GM18907 (cell line): ENCODE measurements at regions not wholly inside any gene's neighbourhood (a gene's known extent, or its start where the extent isn't known, plus 50 kb on each side); places are given as distances from the start of the nearest gene placed in this dataset.

Experiments used
- ATAC-seq: cut with Tn5 transposase; IDR thresholded peaks from one replicate; pipeline ENCODE4 v1.9.1; 2021; ENCODE audit warnings: mild to moderate bottlenecking, moderate library complexity; ENCODE audit not compliant: unreplicated experiment

GRCh38 chr18:39051013-39051412, 1485.4 kb upstream of the CELF4 start:
- no peak for ATAC-seq

GRCh38 chr18:39039813-39040212, 1474.2 kb upstream of the CELF4 start:
- no peak for ATAC-seq

GRCh38 chr18:39037925-39038324, 1472.3 kb upstream of the CELF4 start:
- ATAC-seq: no peak

GRCh38 chr18:39033312-39033711, 1467.7 kb upstream of the CELF4 start:
- ATAC-seq: no peak

- no peak for ATAC-seq
Measured at GRCh38 chr18:39031647-39032046, 1466.0 kb upstream of the CELF4 start.

GRCh38 chr18:39030124-39030655, 1464.6 kb upstream of the CELF4 start:
- no peak for ATAC-seq

- ATAC-seq: no peak
Measured at GRCh38 chr18:39025531-39025930, 1459.9 kb upstream of the CELF4 start.

GRCh38 chr18:39019989-39020388, 1454.4 kb upstream of the CELF4 start:
- no peak for ATAC-seq

DNA sequence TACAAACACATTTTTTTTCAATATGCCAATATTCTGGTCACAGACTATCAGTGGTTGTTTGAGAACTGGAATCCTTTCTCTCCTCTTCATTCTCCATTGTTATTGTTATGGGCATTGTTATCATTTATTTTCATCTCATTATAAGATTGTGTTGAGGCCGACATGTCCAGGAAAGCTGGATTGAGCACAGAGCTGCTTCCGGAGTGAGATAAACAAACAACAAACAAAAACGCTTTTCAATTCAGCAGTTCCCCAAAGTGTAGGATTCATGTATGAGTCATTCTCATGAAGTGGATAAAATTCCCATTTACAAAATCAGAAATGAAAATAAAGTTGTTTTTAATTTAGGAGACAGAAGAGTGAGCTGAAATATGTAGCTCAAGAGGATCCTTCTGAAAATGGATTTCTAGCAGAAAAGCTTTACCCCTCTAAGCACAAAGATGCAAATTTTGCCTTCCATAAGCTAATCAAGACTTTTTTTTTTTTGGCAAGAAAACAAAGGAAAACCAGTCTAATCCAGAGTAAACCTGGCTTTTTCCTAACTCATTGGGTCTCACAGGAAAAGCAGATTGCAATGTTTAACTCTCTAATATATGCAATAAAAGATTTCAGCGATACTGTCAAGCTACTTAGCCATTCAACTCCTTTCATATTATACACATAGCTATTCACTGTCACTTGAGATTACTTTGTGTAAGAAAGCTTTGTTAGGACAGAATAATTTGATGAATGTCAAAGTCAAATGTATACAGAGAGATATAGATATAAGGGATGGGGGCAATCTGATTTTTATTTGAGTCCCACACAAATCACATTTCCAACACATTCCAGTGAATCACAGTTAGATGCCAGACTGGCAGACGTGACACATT, 1441.7 kb upstream of the CELF4 start:
- no peak for ATAC-seq

DNA sequence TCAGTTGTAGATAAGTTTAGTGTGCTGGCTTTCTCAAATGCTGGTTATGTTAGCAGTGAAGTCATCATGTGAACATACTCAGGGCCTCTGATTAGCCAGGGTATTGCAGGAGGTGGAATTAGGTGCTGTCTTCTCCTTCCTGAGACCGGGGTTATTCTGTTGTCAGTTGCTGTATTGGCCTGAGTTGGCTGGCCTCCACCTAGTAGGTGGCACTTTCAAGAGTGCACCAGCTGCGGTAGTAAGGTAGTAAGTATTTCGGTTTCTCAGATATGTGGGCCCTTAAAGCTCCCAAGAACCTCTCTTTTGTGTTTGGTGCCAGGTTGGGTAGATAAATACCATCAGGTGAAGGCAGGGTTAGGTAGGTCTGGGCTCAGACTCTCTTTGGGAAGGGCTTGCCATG, 1430.5 kb upstream of the CELF4 start:
- ATAC-seq: no peak

- ATAC-seq: no peak
Measured at GRCh38 chr18:38993342-38993741, 1427.7 kb upstream of the CELF4 start.

DNA sequence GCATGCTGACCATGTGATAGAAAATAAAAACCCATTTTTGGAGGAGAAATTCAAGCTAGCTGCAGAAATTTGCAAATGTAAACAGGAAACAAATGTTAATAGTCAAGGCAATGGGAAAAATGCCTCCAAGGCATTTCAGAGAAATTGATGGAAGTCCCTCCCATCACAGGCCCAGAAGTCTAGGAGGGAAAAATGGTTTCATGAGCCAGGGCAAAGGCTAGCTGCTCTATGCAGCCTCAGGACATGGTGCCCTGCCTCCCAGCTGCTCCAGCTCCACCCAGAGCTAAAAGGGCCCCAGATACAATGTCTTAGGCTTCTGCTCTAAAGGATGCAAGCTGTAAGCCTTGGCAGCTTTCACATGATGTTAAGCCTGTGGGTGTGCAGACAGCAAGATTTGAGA, 1419.4 kb upstream of the CELF4 start:
- ATAC-seq: no peak

GRCh38 chr18:38982072-38982471, 1416.5 kb upstream of the CELF4 start:
- no peak for ATAC-seq

DNA sequence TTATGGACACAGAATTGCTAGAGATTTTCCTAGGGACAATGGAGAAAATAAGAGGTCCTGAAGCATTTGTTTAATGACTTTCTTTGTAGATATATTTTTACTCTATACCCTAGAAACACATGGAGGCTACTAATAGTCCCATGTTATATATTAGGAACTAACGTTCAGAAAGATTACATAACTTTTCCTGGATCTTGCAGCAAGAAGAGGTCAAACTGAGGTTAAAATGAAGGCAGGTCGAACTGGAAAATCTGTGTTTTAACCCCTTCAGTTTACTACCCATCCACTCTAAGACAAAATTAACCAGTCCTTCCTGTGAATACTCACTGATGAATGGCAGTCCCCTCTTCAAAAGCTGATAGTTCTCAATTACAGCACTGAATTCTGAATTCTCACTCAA, 1415.8 kb upstream of the CELF4 start:
- ATAC-seq: no peak

GRCh38 chr18:38980420-38980819, 1414.8 kb upstream of the CELF4 start:
- no peak for ATAC-seq

DNA sequence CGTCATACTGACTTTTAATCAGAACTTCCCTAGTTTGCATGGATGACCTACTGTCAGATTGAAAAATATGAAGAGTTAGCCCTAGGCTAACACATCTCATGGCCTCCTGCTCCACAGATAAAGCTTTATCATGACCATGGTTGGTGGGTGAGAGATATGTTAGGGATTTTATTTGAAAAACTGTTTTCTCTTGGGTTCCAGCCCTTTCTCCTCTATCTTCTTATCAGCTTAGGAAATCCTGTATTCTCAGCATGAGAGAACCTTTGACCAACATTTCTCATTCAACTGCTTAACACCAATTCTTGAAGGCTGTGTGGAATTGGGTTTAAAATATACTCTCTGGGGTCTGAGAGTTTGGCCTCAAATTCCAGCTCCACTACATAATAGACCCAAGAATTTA, 1407.0 kb upstream of the CELF4 start:
- ATAC-seq: no peak

- no peak for ATAC-seq
Measured at GRCh38 chr18:38971881-38972280, 1406.3 kb upstream of the CELF4 start.

- no peak for ATAC-seq
Measured at GRCh38 chr18:38966841-38967240, 1401.2 kb upstream of the CELF4 start.

GRCh38 chr18:38963943-38964660, 1398.5 kb upstream of the CELF4 start:
- ATAC-seq: no peak

DNA sequence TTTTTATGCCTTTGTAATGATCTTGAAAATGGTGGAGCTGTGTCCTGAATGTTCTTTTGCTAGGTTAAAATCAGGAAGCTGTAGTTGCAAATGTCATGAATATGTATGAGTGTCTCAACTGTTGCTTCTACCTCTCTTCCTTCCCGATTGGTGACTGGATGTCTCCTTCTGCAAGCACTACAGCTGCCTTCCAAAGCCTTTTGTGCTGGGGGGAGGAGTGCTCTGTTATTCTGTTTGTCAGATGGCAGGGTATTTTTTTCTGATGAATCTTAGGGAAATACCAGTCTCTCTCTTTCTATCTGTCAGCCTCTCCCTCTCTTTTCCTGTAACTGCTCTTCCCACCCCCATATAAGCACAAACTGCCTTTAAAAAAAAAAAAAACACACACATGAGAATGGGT, 1396.3 kb upstream of the CELF4 start:
- peak; percentile 46 for ATAC-seq

- no peak for ATAC-seq
Measured at GRCh38 chr18:38957736-38958135, 1392.1 kb upstream of the CELF4 start.

GRCh38 chr18:38956068-38956467, 1390.5 kb upstream of the CELF4 start:
- ATAC-seq: no peak
